ENCODE measurements at regions not wholly inside any gene's neighbourhood (a gene's known extent, or its start where the extent isn't known, plus 50 kb on each side); places are given as distances from the start of the nearest gene placed in this dataset.

DNA sequence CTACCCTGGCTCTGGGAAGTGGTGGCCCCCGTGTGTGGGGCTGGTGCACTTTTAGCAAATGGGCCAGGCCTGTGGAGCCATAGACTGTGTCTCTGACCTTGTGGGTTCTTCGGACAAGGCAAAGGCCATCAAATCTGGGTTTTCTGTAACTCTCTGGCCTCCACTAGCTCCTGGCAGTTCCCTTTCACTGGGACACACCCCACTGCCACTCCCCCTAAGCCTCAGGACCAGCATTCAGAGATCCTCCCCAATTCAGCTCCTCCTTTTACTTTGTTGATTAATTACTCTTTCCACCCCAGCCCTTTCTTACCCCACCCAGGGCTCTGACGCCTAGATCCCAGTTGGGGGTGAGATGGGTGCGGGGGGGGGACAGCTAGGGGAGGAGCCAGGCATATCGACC, 53.9 kb upstream of the IRX3 start:
- no peak for TF ChIP-seq FEZF1 (tag by site-specific recombination; IDR thresholded peaks at IDR 0.05)
- no peak for TF ChIP-seq REST (tag by site-specific recombination; IDR thresholded peaks at IDR 0.05)
- TF ChIP-seq MZF1 (tag by site-specific recombination; IDR thresholded peaks at IDR 0.05; ENCODE audit: borderline replicate concordance): no peak
- TF ChIP-seq ATF2 (tag by site-specific recombination; IDR thresholded peaks at IDR 0.05; ENCODE audit: low read depth): no peak
